ENCODE measurements at regions not wholly inside any gene's neighbourhood (a gene's known extent, or its start where the extent isn't known, plus 50 kb on each side); places are given as distances from the start of the nearest gene placed in this dataset.
"Not testable (repeated sequence)": the region's sequence is repeated elsewhere in the genome, so short reads cannot be mapped to it uniquely, and the experiment has no call there.

GRCh38 chr10:55174419-55174818 lies 373.4 kb upstream of the PCDH15 start:
- in situ Hi-C loops (cut with MboI; ENCODE audit: low pct_unique_long_range_greater_than_20kb, low sequenced_read_pairs, unreplicated experiment) = no loop called here
- no peak for DNase-seq (ENCODE audit: low spot score)
- no peak for TF ChIP-seq CTCF (IDR thresholded peaks at IDR 0.05; ENCODE audit: extremely low read depth, insufficient read depth, missing control alignments)

GRCh38 chr10:55169493-55169892 lies 368.5 kb upstream of the PCDH15 start:
- in situ Hi-C loops (cut with MboI; ENCODE audit: low pct_unique_long_range_greater_than_20kb, low sequenced_read_pairs, unreplicated experiment) = no loop called here
- no peak for TF ChIP-seq CTCF (IDR thresholded peaks at IDR 0.05; ENCODE audit: extremely low read depth, insufficient read depth, missing control alignments)
- DNase-seq (ENCODE audit: low spot score) = no peak

- no peak for TF ChIP-seq CTCF (IDR thresholded peaks at IDR 0.05; ENCODE audit: extremely low read depth, insufficient read depth, missing control alignments)
- DNase-seq (ENCODE audit: low spot score) = no peak
- in situ Hi-C loops (cut with MboI; ENCODE audit: low pct_unique_long_range_greater_than_20kb, low sequenced_read_pairs, unreplicated experiment) = no loop called here
Observed at GRCh38 chr10:55168343-55168742, 367.3 kb upstream of the PCDH15 start.

GRCh38 chr10:55163388-55163979 lies 362.5 kb upstream of the PCDH15 start:
- in situ Hi-C loops (cut with MboI; ENCODE audit: low pct_unique_long_range_greater_than_20kb, low sequenced_read_pairs, unreplicated experiment) = no loop called here
- TF ChIP-seq CTCF (IDR thresholded peaks at IDR 0.05; ENCODE audit: extremely low read depth, insufficient read depth, missing control alignments) = no peak
- no peak for DNase-seq (ENCODE audit: low spot score)

GRCh38 chr10:55162321-55162720 lies 361.3 kb upstream of the PCDH15 start:
- DNase-seq (ENCODE audit: low spot score); in situ Hi-C loops (cut with MboI; ENCODE audit: low pct_unique_long_range_greater_than_20kb, low sequenced_read_pairs, unreplicated experiment): not testable (repeated sequence)

- in situ Hi-C loops (cut with MboI; ENCODE audit: low pct_unique_long_range_greater_than_20kb, low sequenced_read_pairs, unreplicated experiment) = no loop called here
- no peak for TF ChIP-seq CTCF (IDR thresholded peaks at IDR 0.05; ENCODE audit: extremely low read depth, insufficient read depth, missing control alignments)
- no peak for DNase-seq (ENCODE audit: low spot score)
Observed at GRCh38 chr10:55160655-55161283, 359.7 kb upstream of the PCDH15 start.

GRCh38 chr10:55158633-55159032 lies 357.6 kb upstream of the PCDH15 start:
- no peak for DNase-seq (ENCODE audit: low spot score)
- no peak for TF ChIP-seq CTCF (IDR thresholded peaks at IDR 0.05; ENCODE audit: extremely low read depth, insufficient read depth, missing control alignments)
- in situ Hi-C loops (cut with MboI; ENCODE audit: low pct_unique_long_range_greater_than_20kb, low sequenced_read_pairs, unreplicated experiment) = no loop called here

All from GM13977 (cell line).